Hypothalamus (tissue), 51 donors: ENCODE measurements at regions not wholly inside any gene's neighbourhood (a gene's known extent, or its start where the extent isn't known, plus 50 kb on each side); places are given as distances from the start of the nearest gene placed in this dataset.
"Not testable (repeated sequence)": the region's sequence is repeated elsewhere in the genome, so short reads cannot be mapped to it uniquely, and the experiment has no call there.

Experiments used
- DNase-seq, 51 donors: peaks; one replicate each; lab custom pipeline; 2025; lab: John Stamatoyannopoulos, UW

- no peak for DNase-seq
Observed at GRCh38 chr4:170736710-170737109, 647.0 kb upstream of the AADAT start.

- DNase-seq: no peak
Observed at GRCh38 chr4:170729897-170730296, 640.1 kb upstream of the AADAT start.

- DNase-seq: no peak
Observed at GRCh38 chr4:170729236-170729635, 639.5 kb upstream of the AADAT start.

GRCh38 chr4:170724191-170724590, 634.4 kb upstream of the AADAT start:
- no peak for DNase-seq

- DNase-seq: no peak
Observed at GRCh38 chr4:170723171-170723570, 633.4 kb upstream of the AADAT start.

GRCh38 chr4:170721812-170722373, 632.1 kb upstream of the AADAT start:
- no peak for DNase-seq

GRCh38 chr4:170716868-170717267, 627.1 kb upstream of the AADAT start:
- DNase-seq: no peak

- no peak for DNase-seq
Observed at GRCh38 chr4:170705907-170706306, 616.2 kb upstream of the AADAT start.

GRCh38 chr4:170700064-170700463, 610.3 kb upstream of the AADAT start:
- no peak for DNase-seq

GRCh38 chr4:170698334-170698733, 608.6 kb upstream of the AADAT start:
- DNase-seq: no peak

GRCh38 chr4:170697845-170698244, 608.1 kb upstream of the AADAT start:
- no peak for DNase-seq

GRCh38 chr4:170697045-170697444, 607.3 kb upstream of the AADAT start:
- DNase-seq: no peak

GRCh38 chr4:170691168-170691567, 601.4 kb upstream of the AADAT start:
- DNase-seq: no peak

GRCh38 chr4:170687751-170688150, 598.0 kb upstream of the AADAT start:
- no peak for DNase-seq

GRCh38 chr4:170685701-170686100, 595.9 kb upstream of the AADAT start:
- DNase-seq: not testable (repeated sequence)

- no peak for DNase-seq
Observed at GRCh38 chr4:170682558-170683294, 593.0 kb upstream of the AADAT start.

GRCh38 chr4:170682087-170682486, 592.3 kb upstream of the AADAT start:
- not testable (repeated sequence) for DNase-seq

GRCh38 chr4:170675568-170676262, 586.0 kb upstream of the AADAT start:
- DNase-seq: no peak

GRCh38 chr4:170674176-170674575, 584.4 kb upstream of the AADAT start:
- DNase-seq: no peak

- no peak for DNase-seq
Observed at GRCh38 chr4:170672381-170672965, 582.7 kb upstream of the AADAT start.

- no peak for DNase-seq
Observed at GRCh38 chr4:170671171-170671570, 581.4 kb upstream of the AADAT start.

- no peak for DNase-seq
Observed at GRCh38 chr4:170667814-170668213, 578.1 kb upstream of the AADAT start.
